GM18508 (cell line): ENCODE measurements at regions not wholly inside any gene's neighbourhood (a gene's known extent, or its start where the extent isn't known, plus 50 kb on each side); places are given as distances from the start of the nearest gene placed in this dataset.

Source experiments
- ATAC-seq: cut with Tn5 transposase; IDR thresholded peaks from one replicate; pipeline ENCODE4 v1.9.1; 2021; ENCODE audit warnings: moderate number of reproducible peaks; ENCODE audit not compliant: insufficient read depth, unreplicated experiment

DNA sequence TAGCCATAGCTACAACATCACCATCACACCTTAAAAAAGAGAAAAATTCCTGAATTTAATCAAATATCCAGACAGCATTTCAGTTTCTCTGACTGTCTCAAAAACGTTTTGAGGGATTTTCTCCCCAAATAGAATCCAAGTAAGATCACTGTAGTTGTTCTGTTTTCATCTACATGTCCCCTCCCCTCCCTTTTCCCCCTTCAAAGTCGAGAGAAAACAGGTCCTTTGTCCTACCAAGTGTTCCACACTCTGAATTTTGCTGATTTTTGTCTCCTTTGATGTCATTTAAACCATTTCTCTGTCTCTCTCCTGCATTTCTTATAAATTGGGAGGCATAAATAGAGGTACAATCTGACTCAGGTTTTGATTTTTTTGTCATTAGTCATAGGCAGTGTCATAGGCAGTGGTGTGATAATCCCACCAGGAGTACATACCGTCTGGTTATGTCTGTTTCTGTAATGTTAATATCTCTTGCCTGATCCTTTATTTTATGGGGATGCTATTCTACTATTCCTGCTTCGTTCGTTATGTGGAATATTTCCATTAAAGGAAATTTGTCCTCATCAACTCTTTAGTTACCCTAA is 348.6 kb downstream of the PTTG2 start:
- ATAC-seq, result no peak

- no peak for ATAC-seq
Observed at GRCh38 chr4:38309471-38309870, 349.3 kb downstream of the PTTG2 start.

- ATAC-seq, result peak; percentile 83
Observed at GRCh38 chr4:38310446-38311043, 350.3 kb downstream of the PTTG2 start.

DNA sequence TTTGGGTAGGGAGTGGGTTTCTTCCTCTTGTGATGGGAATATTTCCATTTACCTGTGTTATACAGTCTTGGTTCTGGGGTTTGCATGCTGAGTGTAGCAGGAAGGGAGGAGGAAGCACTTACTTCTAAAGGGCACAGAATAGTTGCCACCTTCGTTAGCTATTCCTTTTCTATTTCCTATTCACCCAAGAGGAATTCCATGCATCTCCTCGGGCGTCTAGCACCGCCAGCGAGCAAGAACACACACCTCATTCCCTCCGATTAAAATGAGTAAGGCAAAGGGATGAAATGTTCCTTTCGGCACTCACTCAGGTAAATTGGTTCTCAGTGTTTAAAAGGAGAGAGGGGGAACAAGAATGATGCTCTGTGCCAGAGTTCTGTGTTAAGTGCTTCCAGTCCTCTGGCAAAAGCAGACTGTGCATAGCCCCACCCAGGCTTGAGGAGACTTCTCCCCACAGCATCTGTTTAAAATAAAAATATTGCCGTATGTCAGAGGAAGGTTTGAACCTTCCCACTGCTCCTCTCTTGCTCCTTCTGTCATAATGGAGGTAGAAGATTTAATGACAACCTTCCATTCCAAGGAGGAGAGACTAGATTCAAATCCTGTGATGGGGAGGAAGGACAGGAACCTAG is 351.4 kb downstream of the PTTG2 start:
- ATAC-seq, result no peak

- no peak for ATAC-seq
Observed at GRCh38 chr4:38313175-38313574, 350.8 kb upstream of the KLF3 start.

- ATAC-seq, result no peak
Observed at GRCh38 chr4:38313999-38314561, 349.9 kb upstream of the KLF3 start.

- no peak for ATAC-seq
Observed at GRCh38 chr4:38314663-38315062, 349.3 kb upstream of the KLF3 start.

DNA sequence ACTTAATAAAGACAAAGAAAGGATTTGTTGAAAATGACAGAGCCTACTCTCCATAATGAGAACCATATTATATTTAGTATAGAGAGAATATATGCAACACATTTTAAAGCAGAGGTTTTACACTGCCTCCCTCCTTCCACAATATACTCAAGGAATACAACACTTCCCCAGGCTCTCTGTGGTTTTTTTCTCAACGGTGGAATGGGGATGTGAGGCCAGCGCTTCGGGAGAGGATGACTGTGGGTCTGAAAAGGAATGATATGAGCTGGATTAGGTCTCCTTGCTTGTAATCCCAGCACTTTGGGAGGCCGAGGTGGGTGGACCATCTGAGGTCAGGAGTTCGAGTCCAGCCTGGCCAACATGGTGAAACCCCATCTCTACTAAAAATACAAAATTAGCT is 348.7 kb upstream of the KLF3 start:
- no peak for ATAC-seq

- ATAC-seq, result no peak
Observed at GRCh38 chr4:38316045-38316444, 348.0 kb upstream of the KLF3 start.

GRCh38 chr4:38317041-38317674 is 346.8 kb upstream of the KLF3 start:
- ATAC-seq, result no peak

DNA sequence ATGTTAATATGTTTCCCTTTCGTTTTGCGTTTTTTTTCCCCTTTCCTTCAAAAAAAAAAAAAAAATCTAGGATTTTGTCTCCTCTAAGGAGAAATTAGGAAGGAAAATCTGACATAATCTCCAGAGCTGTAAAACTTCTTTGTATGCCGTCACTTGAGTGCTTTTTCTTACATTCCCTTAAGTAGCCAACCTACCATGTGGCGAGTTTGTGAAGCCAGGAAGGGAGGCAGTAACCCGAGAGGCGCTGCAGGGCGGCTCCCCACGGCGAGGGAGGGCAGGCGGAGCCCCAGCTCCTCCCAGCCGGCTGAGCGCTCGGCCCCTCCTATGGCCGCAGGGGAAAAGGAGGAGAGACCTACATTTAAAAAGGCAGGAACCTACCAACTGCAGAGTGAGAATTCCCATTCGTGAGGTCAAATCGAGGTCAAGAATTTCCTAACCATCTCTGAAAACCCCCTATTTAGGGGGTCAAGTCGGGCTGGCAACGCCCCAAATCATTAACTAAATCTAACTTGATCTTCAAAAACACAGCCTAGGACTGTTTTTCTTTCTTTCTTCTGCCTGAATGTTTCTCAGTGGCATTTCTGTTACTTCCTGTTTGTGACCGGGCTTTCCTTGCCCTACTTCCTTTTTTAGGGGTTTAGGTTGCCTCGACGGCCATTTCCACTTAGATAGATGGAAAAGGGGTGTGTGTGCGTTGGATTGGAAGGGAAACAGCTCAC is 345.1 kb upstream of the KLF3 start:
- peak; percentile 64 for ATAC-seq

- ATAC-seq, result no peak
Observed at GRCh38 chr4:38319456-38320342, 344.3 kb upstream of the KLF3 start.

GRCh38 chr4:38320343-38320695 is 343.7 kb upstream of the KLF3 start:
- no peak for ATAC-seq

DNA sequence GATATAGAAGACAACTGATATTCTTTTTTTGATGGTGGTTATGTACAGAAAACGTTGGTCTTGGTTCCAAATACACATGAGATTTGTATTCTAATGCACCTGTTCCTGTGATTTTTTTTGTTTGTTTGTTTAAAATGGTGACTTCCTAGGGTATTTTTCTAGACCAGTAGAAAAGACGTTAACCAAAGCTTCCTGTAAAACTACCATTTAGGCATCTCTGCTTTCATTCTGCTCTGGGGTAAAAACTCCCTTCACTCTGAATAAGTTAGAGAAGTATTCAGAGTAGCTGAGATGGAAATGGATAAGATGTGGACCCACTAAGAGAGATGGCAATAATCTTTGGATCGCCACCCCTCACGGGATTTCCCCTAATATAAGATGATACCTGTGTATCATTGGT is 343.2 kb upstream of the KLF3 start:
- no peak for ATAC-seq

- no peak for ATAC-seq
Observed at GRCh38 chr4:38322714-38323113, 341.3 kb upstream of the KLF3 start.

DNA sequence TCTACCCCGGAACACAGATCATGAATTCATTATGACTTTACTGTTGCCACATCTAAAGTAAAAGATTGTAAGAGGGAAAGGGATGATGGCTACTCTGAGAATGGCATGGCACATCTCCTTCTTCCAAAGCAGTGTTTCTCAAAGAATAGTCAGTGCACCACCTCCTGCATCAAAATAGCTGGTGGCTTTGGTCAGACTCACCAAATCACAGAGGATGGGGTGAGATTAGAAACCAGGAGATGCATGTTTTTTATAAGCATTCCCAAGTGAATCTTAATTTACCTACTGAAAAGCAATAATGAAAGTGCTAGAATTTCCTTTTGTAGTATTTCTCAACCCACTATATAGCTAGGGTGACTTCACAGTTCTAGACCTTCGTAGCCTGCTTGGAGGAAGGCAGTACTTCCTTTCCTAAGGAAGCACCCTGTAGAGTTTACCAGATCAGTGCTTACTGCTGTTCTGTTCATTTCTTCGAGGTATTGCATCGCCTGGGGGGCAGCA is 340.8 kb upstream of the KLF3 start:
- no peak for ATAC-seq

GRCh38 chr4:38324861-38325628 is 339.0 kb upstream of the KLF3 start:
- no peak for ATAC-seq

DNA sequence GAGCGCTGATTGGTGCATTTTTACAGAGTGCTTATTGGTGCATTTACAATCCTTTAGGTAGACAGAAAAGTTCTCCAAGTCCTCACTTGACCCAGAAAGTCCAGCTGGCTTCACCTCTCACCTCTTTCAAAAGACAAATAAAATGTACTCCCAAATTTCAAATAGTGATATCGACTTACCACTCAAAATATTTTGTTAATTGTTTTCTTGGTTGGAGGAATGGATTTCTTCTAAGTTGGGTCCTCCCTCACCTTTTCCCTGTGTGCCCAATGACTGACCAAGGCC is 338.4 kb upstream of the KLF3 start:
- no peak for ATAC-seq

DNA sequence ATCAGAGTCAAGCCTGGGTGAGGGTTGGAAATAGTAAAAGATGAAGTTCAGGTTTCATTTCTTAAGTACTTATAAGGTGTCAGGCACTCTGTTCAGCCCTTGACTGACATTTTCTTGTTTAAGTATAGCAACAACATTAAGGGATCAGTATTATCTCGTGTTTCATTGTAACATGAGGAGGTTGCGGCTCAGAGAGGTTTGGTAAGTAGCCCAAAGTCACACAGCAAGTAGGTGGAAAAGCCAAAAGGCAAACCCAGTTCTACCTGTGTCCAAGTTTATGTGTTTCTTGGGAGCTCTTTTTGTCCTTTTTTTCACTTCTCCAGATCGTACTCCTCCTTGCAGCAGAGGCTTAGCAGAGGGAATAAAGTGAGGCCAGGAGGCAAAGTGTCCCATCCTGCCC is 337.5 kb upstream of the KLF3 start:
- no peak for ATAC-seq
